Liver (tissue), 8 donors: ENCODE measurements at regions not wholly inside any gene's neighbourhood (a gene's known extent, or its start where the extent isn't known, plus 50 kb on each side); places are given as distances from the start of the nearest gene placed in this dataset.

Experiments
- DNase-seq: peaks from one replicate; pipeline ENCODE4 v3.0.0-alpha.2; 2017; ENCODE audit warnings: low spot score
- H3K27ac ChIP-seq, 2 donors: one replicate each; pipeline ENCODE4 v1.7.0; 2013; ENCODE audit warnings: inconsistent platforms in 2 of 2, low read length in 2 of 2, control low read depth in 1 of 2, low read depth in 1 of 2, mild to moderate bottlenecking in 1 of 2
- H3K27me3 ChIP-seq, 4 donors: one replicate each; pipeline versions ENCODE4 v1.6.1 to v1.7.0; 2013; ENCODE audit warnings: low read length in 3 of 4, inconsistent platforms in 1 of 4, mild to moderate bottlenecking in 1 of 4, moderate library complexity in 1 of 4; ENCODE audit not compliant: control insufficient read depth in 4 of 4, insufficient read depth in 4 of 4
- H3K36me3 ChIP-seq, 4 donors: one replicate each; pipeline versions ENCODE4 v1.6.1 to v1.7.0; 2013; ENCODE audit warnings: low read length in 3 of 4, mild to moderate bottlenecking in 3 of 4, low read depth in 1 of 4, moderate library complexity in 1 of 4; ENCODE audit not compliant: control insufficient read depth in 4 of 4, insufficient read depth in 3 of 4
- H3K4me1 ChIP-seq, 4 donors: one replicate each; pipeline versions ENCODE4 v1.6.1 to v1.7.0; 2013; ENCODE audit warnings: low read length in 3 of 4, mild to moderate bottlenecking in 3 of 4, moderate library complexity in 1 of 4; ENCODE audit not compliant: control insufficient read depth in 4 of 4, insufficient read depth in 4 of 4
- H3K4me3 ChIP-seq, 3 donors: one replicate each; pipeline versions ENCODE4 v1.6.1 to v1.7.0; 2013; ENCODE audit warnings: low read length in 3 of 3, control low read depth in 1 of 3, low read depth in 1 of 3, mild to moderate bottlenecking in 1 of 3
- H3K9ac ChIP-seq, 2 donors: one replicate each; pipeline ENCODE4 v1.7.0; 2013; ENCODE audit warnings: low read length in 2 of 2, mild to moderate bottlenecking in 2 of 2, moderate library complexity in 2 of 2, control low read depth in 1 of 2, low read depth in 1 of 2
- H3K9me3 ChIP-seq, 4 donors: one replicate each; pipeline versions ENCODE4 v1.6.1 to v1.7.0; 2013; ENCODE audit warnings: low read length in 3 of 4; ENCODE audit not compliant: control insufficient read depth in 4 of 4
- EGR1 ChIP-seq, 2 donors: IDR thresholded peaks; 2 replicates each; pipeline ENCODE4 v1.6.1; 2016 to 2018; ENCODE audit warnings: antibody characterized with exemption in 2 of 2, low read depth in 2 of 2
- FOXA1 ChIP-seq: IDR thresholded peaks from 2 replicates; pipeline ENCODE4 v1.6.1; 2016; ENCODE audit warnings: antibody characterized with exemption
- FOXA2 ChIP-seq: IDR thresholded peaks from 2 replicates; pipeline ENCODE4 v1.6.1; 2016; ENCODE audit warnings: antibody characterized with exemption
- GABPA ChIP-seq, 2 donors: IDR thresholded peaks in 1 of 2; conservative IDR thresholded peaks in 1 of 2; 2 replicates each; pipeline ENCODE4 v1.6.1; 2016; ENCODE audit warnings: antibody characterized with exemption in 2 of 2, mild to moderate bottlenecking in 1 of 2, moderate library complexity in 1 of 2
- HNF4A ChIP-seq, 2 donors: conservative IDR thresholded peaks; 2 replicates each; pipeline ENCODE4 v1.6.1; 2016; ENCODE audit warnings: antibody characterized with exemption in 2 of 2, mild to moderate bottlenecking in 2 of 2
- HNF4G ChIP-seq: IDR thresholded peaks from 2 replicates; pipeline ENCODE4 v1.6.1; 2016; ENCODE audit warnings: antibody characterized with exemption
- JUND ChIP-seq, 2 donors: IDR thresholded peaks; 2 replicates each; pipeline ENCODE4 v1.6.1; 2016; ENCODE audit warnings: antibody characterized with exemption in 2 of 2
- NR2F2 ChIP-seq: IDR thresholded peaks from 2 replicates; pipeline ENCODE4 v1.6.1; 2016; ENCODE audit warnings: antibody characterized with exemption
- RAD21 ChIP-seq, 2 donors: IDR thresholded peaks; 2 replicates each; pipeline ENCODE4 v1.6.1; 2016; ENCODE audit warnings: antibody characterized with exemption in 2 of 2, mild to moderate bottlenecking in 2 of 2
- RXRA ChIP-seq, 2 donors: IDR thresholded peaks; 2 replicates each; pipeline ENCODE4 v1.6.1; 2017 to 2018; ENCODE audit warnings: antibody characterized with exemption in 2 of 2, mild to moderate bottlenecking in 1 of 2
- SP1 ChIP-seq: IDR thresholded peaks from 2 replicates; pipeline ENCODE4 v1.6.1; 2018; ENCODE audit warnings: antibody characterized with exemption, mild to moderate bottlenecking
- TAF1 ChIP-seq: conservative IDR thresholded peaks from 2 replicates; pipeline ENCODE4 v1.6.1; 2016; ENCODE audit warnings: antibody characterized with exemption, mild to moderate bottlenecking
- YY1 ChIP-seq: IDR thresholded peaks from 2 replicates; pipeline ENCODE4 v1.6.1; 2016; ENCODE audit warnings: antibody characterized with exemption, mild to moderate bottlenecking
- WGBS: extraction: QIAGEN DNeasy Blood & Tissue Kit; methylation state at CpG from one replicate; pipeline ENCODE4 v1.1.7; 2013; 5-methylcytosine and 5-hydroxymethylcytosine counted together
- TF ChIP-seq, protein P1 (sequence below): IDR thresholded peaks from 2 replicates; pipeline ENCODE4 v1.6.1; 2016; ENCODE audit warnings: antibody characterized with exemption
- TF ChIP-seq, protein P2 (sequence below): fragments of 150-350 bp; IDR thresholded peaks from 2 replicates; pipeline ENCODE4 v1.5.1; 2017; ENCODE audit warnings: improper control_type of control experiment, low read depth, low read length; ENCODE audit not compliant: missing input control
- TF ChIP-seq, protein P3 (sequence below): IDR thresholded peaks from 2 replicates; pipeline ENCODE4 v1.6.1; 2016; ENCODE audit warnings: antibody characterized with exemption
- TF ChIP-seq, protein P4 (sequence below): IDR thresholded peaks from 2 replicates; pipeline ENCODE4 v1.6.1; 2016; ENCODE audit warnings: antibody characterized with exemption, mild to moderate bottlenecking
- TF ChIP-seq, protein P5 (sequence below): IDR thresholded peaks from 2 replicates; pipeline ENCODE4 v1.6.1; 2016; ENCODE audit warnings: antibody characterized with exemption
- donor health status: healthy.
- donor health status: healthy.
- donor health status: healthy.
- donor health status: healthy.
- donor health status: healthy.

GRCh38 chr18:25544546-25545287 is 192.8 kb upstream of the ZNF521 start:
- Histone ChIP-seq H3K4me1 (no peaks in the 10 kb centered on the region), H3K27ac (no peak overlapping the region), H3K9ac (no peak overlapping the region), H3K9me3 (no peaks in the 10 kb centered on the region), H3K27me3 (no peaks in the 10 kb centered on the region), H3K36me3 (no peaks in the 10 kb centered on the region), H3K4me3 (no peak overlapping the region)
- TF ChIP-seq JUND (IDR thresholded peaks at IDR 0.05) (no peak), TAF1 (no peak), EGR1 (IDR thresholded peaks at IDR 0.05; ENCODE audit: low read depth in 2 of 2) (no peak), GABPA (IDR thresholded peaks at IDR 0.05 in 1 of 2, conservative IDR thresholded peaks at IDR 0.05 in 1 of 2) (no peak), FOXA1 (no peak), FOXA2 (no peak), RAD21 (IDR thresholded peaks at IDR 0.05) (no peak), NR2F2 (no peak)
- TF ChIP-seq, protein P1, sequence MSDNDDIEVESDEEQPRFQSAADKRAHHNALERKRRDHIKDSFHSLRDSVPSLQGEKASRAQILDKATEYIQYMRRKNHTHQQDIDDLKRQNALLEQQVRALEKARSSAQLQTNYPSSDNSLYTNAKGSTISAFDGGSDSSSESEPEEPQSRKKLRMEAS, result no peak
- TF ChIP-seq, protein P2, sequence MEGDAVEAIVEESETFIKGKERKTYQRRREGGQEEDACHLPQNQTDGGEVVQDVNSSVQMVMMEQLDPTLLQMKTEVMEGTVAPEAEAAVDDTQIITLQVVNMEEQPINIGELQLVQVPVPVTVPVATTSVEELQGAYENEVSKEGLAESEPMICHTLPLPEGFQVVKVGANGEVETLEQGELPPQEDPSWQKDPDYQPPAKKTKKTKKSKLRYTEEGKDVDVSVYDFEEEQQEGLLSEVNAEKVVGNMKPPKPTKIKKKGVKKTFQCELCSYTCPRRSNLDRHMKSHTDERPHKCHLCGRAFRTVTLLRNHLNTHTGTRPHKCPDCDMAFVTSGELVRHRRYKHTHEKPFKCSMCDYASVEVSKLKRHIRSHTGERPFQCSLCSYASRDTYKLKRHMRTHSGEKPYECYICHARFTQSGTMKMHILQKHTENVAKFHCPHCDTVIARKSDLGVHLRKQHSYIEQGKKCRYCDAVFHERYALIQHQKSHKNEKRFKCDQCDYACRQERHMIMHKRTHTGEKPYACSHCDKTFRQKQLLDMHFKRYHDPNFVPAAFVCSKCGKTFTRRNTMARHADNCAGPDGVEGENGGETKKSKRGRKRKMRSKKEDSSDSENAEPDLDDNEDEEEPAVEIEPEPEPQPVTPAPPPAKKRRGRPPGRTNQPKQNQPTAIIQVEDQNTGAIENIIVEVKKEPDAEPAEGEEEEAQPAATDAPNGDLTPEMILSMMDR, result no peak
- 76% methylated on average over 2 of the region's 2 CpGs for WGBS
- DNase-seq, result no peak

DNA sequence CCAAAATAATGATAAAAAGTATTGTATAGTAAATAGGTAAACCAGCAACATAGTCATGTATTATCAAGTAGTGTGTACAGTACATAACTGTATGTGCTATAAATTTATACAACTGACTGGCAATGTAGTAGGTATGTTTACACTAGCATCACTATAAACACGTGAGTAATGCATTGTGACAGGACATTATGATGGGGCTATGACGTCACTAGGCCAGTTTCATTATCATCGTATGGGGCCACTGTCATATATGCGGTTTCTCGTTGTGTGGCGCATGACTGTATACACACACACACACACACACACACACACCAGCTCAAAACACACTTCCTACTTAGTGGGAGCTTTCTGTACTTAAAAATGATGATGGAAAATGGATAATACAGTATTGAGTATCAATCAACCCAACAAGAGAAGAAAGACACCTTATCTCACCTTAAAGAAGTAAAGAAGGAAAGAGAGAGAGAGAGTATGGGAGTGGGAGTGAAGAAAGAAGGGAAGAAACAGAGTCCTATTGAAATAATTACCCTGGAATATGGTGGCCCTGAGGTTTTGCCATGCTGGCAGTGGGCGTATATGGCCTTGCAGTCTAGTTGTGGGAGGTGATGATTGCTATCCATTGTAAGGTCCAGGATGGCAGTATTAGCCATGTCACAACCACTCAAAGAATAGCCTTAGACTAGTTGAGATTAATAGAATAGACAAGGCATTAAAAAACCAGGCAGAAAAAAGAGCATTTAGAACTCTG is 186.4 kb upstream of the ZNF521 start:
- Histone ChIP-seq H3K9me3 (no peaks in the 10 kb centered on the region), H3K4me1 (no peaks in the 10 kb centered on the region), H3K27ac (no peak overlapping the region), H3K4me3 (no peak overlapping the region), H3K27me3 (no peaks in the 10 kb centered on the region), H3K9ac (no peak overlapping the region), H3K36me3 (no peaks in the 10 kb centered on the region)
- DNase-seq, result no peak
- TF ChIP-seq GABPA (IDR thresholded peaks at IDR 0.05 in 1 of 2, conservative IDR thresholded peaks at IDR 0.05 in 1 of 2), result no peak
- TF ChIP-seq, protein P2, result no peak
- TF ChIP-seq FOXA1, result no peak
- no peak for TF ChIP-seq SP1
- no peak for TF ChIP-seq FOXA2
- no peak for TF ChIP-seq HNF4A (conservative IDR thresholded peaks at IDR 0.05)
- no peak for TF ChIP-seq YY1
- TF ChIP-seq JUND (IDR thresholded peaks at IDR 0.05), result no peak
- TF ChIP-seq, protein P3, sequence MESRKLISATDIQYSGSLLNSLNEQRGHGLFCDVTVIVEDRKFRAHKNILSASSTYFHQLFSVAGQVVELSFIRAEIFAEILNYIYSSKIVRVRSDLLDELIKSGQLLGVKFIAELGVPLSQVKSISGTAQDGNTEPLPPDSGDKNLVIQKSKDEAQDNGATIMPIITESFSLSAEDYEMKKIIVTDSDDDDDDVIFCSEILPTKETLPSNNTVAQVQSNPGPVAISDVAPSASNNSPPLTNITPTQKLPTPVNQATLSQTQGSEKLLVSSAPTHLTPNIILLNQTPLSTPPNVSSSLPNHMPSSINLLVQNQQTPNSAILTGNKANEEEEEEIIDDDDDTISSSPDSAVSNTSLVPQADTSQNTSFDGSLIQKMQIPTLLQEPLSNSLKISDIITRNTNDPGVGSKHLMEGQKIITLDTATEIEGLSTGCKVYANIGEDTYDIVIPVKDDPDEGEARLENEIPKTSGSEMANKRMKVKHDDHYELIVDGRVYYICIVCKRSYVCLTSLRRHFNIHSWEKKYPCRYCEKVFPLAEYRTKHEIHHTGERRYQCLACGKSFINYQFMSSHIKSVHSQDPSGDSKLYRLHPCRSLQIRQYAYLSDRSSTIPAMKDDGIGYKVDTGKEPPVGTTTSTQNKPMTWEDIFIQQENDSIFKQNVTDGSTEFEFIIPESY, result no peak
- TF ChIP-seq, protein P4, sequence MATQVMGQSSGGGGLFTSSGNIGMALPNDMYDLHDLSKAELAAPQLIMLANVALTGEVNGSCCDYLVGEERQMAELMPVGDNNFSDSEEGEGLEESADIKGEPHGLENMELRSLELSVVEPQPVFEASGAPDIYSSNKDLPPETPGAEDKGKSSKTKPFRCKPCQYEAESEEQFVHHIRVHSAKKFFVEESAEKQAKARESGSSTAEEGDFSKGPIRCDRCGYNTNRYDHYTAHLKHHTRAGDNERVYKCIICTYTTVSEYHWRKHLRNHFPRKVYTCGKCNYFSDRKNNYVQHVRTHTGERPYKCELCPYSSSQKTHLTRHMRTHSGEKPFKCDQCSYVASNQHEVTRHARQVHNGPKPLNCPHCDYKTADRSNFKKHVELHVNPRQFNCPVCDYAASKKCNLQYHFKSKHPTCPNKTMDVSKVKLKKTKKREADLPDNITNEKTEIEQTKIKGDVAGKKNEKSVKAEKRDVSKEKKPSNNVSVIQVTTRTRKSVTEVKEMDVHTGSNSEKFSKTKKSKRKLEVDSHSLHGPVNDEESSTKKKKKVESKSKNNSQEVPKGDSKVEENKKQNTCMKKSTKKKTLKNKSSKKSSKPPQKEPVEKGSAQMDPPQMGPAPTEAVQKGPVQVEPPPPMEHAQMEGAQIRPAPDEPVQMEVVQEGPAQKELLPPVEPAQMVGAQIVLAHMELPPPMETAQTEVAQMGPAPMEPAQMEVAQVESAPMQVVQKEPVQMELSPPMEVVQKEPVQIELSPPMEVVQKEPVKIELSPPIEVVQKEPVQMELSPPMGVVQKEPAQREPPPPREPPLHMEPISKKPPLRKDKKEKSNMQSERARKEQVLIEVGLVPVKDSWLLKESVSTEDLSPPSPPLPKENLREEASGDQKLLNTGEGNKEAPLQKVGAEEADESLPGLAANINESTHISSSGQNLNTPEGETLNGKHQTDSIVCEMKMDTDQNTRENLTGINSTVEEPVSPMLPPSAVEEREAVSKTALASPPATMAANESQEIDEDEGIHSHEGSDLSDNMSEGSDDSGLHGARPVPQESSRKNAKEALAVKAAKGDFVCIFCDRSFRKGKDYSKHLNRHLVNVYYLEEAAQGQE, result no peak
- TF ChIP-seq RXRA (IDR thresholded peaks at IDR 0.05), result no peak
- TF ChIP-seq, protein P5, sequence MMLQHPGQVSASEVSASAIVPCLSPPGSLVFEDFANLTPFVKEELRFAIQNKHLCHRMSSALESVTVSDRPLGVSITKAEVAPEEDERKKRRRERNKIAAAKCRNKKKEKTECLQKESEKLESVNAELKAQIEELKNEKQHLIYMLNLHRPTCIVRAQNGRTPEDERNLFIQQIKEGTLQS, result no peak
- no peak for TF ChIP-seq HNF4G
- no peak for TF ChIP-seq TAF1
- no peak for TF ChIP-seq EGR1 (IDR thresholded peaks at IDR 0.05; ENCODE audit: low read depth in 2 of 2)
- no peak for TF ChIP-seq NR2F2
- WGBS, result 78% methylated on average over 7 of the region's 7 CpGs
